KMS-11 (cell line): ENCODE measurements at regions not wholly inside any gene's neighbourhood (a gene's known extent, or its start where the extent isn't known, plus 50 kb on each side); places are given as distances from the start of the nearest gene placed in this dataset.

Experiments used
- H2AFZ ChIP-seq: fragments of 200-600 bp; sonication (generic); 2 replicates; pipeline ENCODE4 v1.6.1; 2016; ENCODE audit warnings: antibody characterized with exemption, mixed run types, low read depth
- H3K27ac ChIP-seq: fragments of 200-600 bp; sonication (generic); 2 replicates; pipeline ENCODE4 v1.6.1; 2016; ENCODE audit warnings: mild to moderate bottlenecking, mixed run types
- H3K27me3 ChIP-seq: fragments of 200-600 bp; sonication (generic); 2 replicates; pipeline ENCODE4 v1.6.1; 2017; ENCODE audit warnings: mild to moderate bottlenecking, low read depth, mixed run types, moderate library complexity; ENCODE audit not compliant: insufficient read depth
- H3K36me3 ChIP-seq: fragments of 200-600 bp; sonication (generic); 2 replicates; pipeline ENCODE4 v1.6.1; 2017; ENCODE audit warnings: mild to moderate bottlenecking, mixed run types; ENCODE audit not compliant: insufficient read depth
- H3K4me1 ChIP-seq: fragments of 200-600 bp; sonication (generic); 2 replicates; pipeline ENCODE4 v1.6.1; 2016; ENCODE audit warnings: mild to moderate bottlenecking, low read depth, mixed run types; ENCODE audit not compliant: poor library complexity, severe bottlenecking
- H3K4me2 ChIP-seq: fragments of 200-600 bp; sonication (generic); 2 replicates; pipeline ENCODE4 v1.7.0; 2016; ENCODE audit warnings: mild to moderate bottlenecking, mixed run types
- H3K4me3 ChIP-seq: fragments of 200-600 bp; sonication (generic); IDR thresholded peaks from 2 replicates; pipeline ENCODE4 v1.6.1; 2017; ENCODE audit warnings: low read depth, low read length, mixed read lengths; ENCODE audit not compliant: insufficient read depth
- H3K79me2 ChIP-seq: fragments of 200-600 bp; sonication (generic); 2 replicates; pipeline ENCODE4 v1.6.1; 2016; ENCODE audit warnings: low read depth, mixed run types; ENCODE audit not compliant: insufficient read depth
- H3K9ac ChIP-seq: fragments of 200-600 bp; sonication (generic); 2 replicates; pipeline ENCODE4 v1.6.1; 2016; ENCODE audit warnings: mild to moderate bottlenecking, mixed run types
- H4K20me1 ChIP-seq: fragments of 200-600 bp; sonication (generic); 2 replicates; pipeline ENCODE4 v1.6.1; 2016; ENCODE audit warnings: mild to moderate bottlenecking, mixed run types; ENCODE audit not compliant: insufficient read depth
- CTCF ChIP-seq: fragments of 200-600 bp; sonication (generic); conservative IDR thresholded peaks from 2 replicates; pipeline ENCODE4 v1.6.1; 2017; ENCODE audit warnings: low read depth, mild to moderate bottlenecking, antibody characterized with exemption, low read length, moderate library complexity, mixed read lengths

GRCh38 chr22:48318575-48319320 is 1508.9 kb downstream of the BRD1 start:
- no peaks in the 10 kb centered on the region for H4K20me1 ChIP-seq
- H3K79me2 ChIP-seq, result no peaks in the 10 kb centered on the region
- no peak overlapping the region for H3K4me2 ChIP-seq
- H3K27ac ChIP-seq, result no peak overlapping the region
- no peaks in the 10 kb centered on the region for H3K36me3 ChIP-seq
- no peaks in the 10 kb centered on the region for H3K27me3 ChIP-seq
- no peak overlapping the region for H3K9ac ChIP-seq
- H2AFZ ChIP-seq, result no peak overlapping the region
- H3K4me3 ChIP-seq, result no peak overlapping the region
- H3K4me1 ChIP-seq, result no peaks in the 10 kb centered on the region
- no peak for TF ChIP-seq CTCF

GRCh38 chr22:48318173-48318572 is 1509.5 kb downstream of the BRD1 start:
- no peaks in the 10 kb centered on the region for H4K20me1 ChIP-seq
- TF ChIP-seq CTCF, result no peak
- H3K79me2 ChIP-seq, result no peaks in the 10 kb centered on the region
- no peaks in the 10 kb centered on the region for H3K36me3 ChIP-seq
- no peak overlapping the region for H3K27ac ChIP-seq
- no peak overlapping the region for H3K4me2 ChIP-seq
- H3K27me3 ChIP-seq, result no peaks in the 10 kb centered on the region
- H3K9ac ChIP-seq, result no peak overlapping the region
- no peaks in the 10 kb centered on the region for H3K4me1 ChIP-seq
- no peak overlapping the region for H2AFZ ChIP-seq
- H3K4me3 ChIP-seq, result no peak overlapping the region

GRCh38 chr22:48316257-48317250 is 1511.1 kb downstream of the BRD1 start:
- Histone ChIP-seq H3K27me3 (no peaks in the 10 kb centered on the region), H3K27ac (no peak overlapping the region), H3K79me2 (no peaks in the 10 kb centered on the region), H3K36me3 (no peaks in the 10 kb centered on the region), H3K9ac (no peak overlapping the region), H2AFZ (no peak overlapping the region), H3K4me2 (no peak overlapping the region), H3K4me1 (no peaks in the 10 kb centered on the region), H3K4me3 (no peak overlapping the region), H4K20me1 (no peaks in the 10 kb centered on the region)
- TF ChIP-seq CTCF, result no peak

- Histone ChIP-seq H3K4me1 (no peaks in the 10 kb centered on the region), H4K20me1 (no peaks in the 10 kb centered on the region), H3K79me2 (no peaks in the 10 kb centered on the region), H3K27ac (no peak overlapping the region), H3K36me3 (no peaks in the 10 kb centered on the region), H3K9ac (no peak overlapping the region), H2AFZ (no peak overlapping the region), H3K4me3 (no peak overlapping the region), H3K4me2 (no peak overlapping the region), H3K27me3 (no peaks in the 10 kb centered on the region)
- no peak for TF ChIP-seq CTCF
Measured at GRCh38 chr22:48315439-48316256, 1512.0 kb downstream of the BRD1 start.
